ENCODE measurements at regions not wholly inside any gene's neighbourhood (a gene's known extent, or its start where the extent isn't known, plus 50 kb on each side); places are given as distances from the start of the nearest gene placed in this dataset.

- TF ChIP-seq CTCF (IDR thresholded peaks at IDR 0.05; ENCODE audit: low read depth, low read length) (no peak), EZH2phosphoT487 (IDR thresholded peaks at IDR 0.05; ENCODE audit: low read depth) (no peak)
Measured at GRCh38 chr7:10838228-10838627, 135.4 kb upstream of the PHF14 start.

Measured in OCI-LY3 (cell line).